GM10266 (cell line): ENCODE measurements at regions not wholly inside any gene's neighbourhood (a gene's known extent, or its start where the extent isn't known, plus 50 kb on each side); places are given as distances from the start of the nearest gene placed in this dataset.

Experiments
- DNase-seq: peaks from one replicate; pipeline ENCODE4 v3.0.0; 2012; ENCODE audit errors: extremely low spot score
- CTCF ChIP-seq: IDR thresholded peaks from 2 replicates; pipeline ENCODE4 v1.5.1; 2012; ENCODE audit warnings: mild to moderate bottlenecking, low read depth; ENCODE audit not compliant: control insufficient read depth, insufficient read depth; ENCODE audit errors: missing control alignments

GRCh38 chr5:109964136-109964535 is 274.4 kb downstream of the MAN2A1 start:
- TF ChIP-seq CTCF, result no peak
- DNase-seq, result no peak

GRCh38 chr5:109965634-109966033 is 275.9 kb downstream of the MAN2A1 start:
- TF ChIP-seq CTCF, result no peak
- no peak for DNase-seq

GRCh38 chr5:109971968-109972367 is 282.2 kb downstream of the MAN2A1 start:
- no peak for DNase-seq
- TF ChIP-seq CTCF, result no peak

GRCh38 chr5:109981979-109982378 is 292.3 kb downstream of the MAN2A1 start:
- DNase-seq, result no peak
- TF ChIP-seq CTCF, result no peak

GRCh38 chr5:109982966-109983534 is 293.3 kb downstream of the MAN2A1 start:
- no peak for DNase-seq
- TF ChIP-seq CTCF, result no peak

GRCh38 chr5:109986726-109987125 is 297.0 kb downstream of the MAN2A1 start:
- no peak for TF ChIP-seq CTCF
- no peak for DNase-seq

GRCh38 chr5:109987355-109987754 is 297.6 kb downstream of the MAN2A1 start:
- DNase-seq, result no peak
- no peak for TF ChIP-seq CTCF
